Body of pancreas (tissue), 4 donors: ENCODE measurements at regions not wholly inside any gene's neighbourhood (a gene's known extent, or its start where the extent isn't known, plus 50 kb on each side); places are given as distances from the start of the nearest gene placed in this dataset.

Source experiments
- ATAC-seq: fragments of 150-250 bp; one replicate; pipeline ENCODE4 v1.9.1; 2016
- DNase-seq, 4 donors: peaks; one replicate each; pipeline ENCODE4 v3.0.0-alpha.2; 2019
- H3K27ac ChIP-seq, 4 donors: fragments of 200-600 bp; sonication (generic); 1 replicate in 3 of 4; 2 replicates in 1 of 4; pipeline versions ENCODE4 v1.5.1 to v1.6.1; 2016 to 2019; ENCODE audit warnings: mild to moderate bottlenecking in 1 of 4, mixed read lengths in 1 of 4, moderate library complexity in 1 of 4
- H3K27me3 ChIP-seq, 2 donors: fragments of 200-600 bp; sonication (generic); one replicate each; pipeline ENCODE4 v1.6.0; 2016; ENCODE audit warnings: mild to moderate bottlenecking in 1 of 2
- H3K36me3 ChIP-seq, 2 donors: fragments of 200-600 bp; sonication (generic); replicated peaks in 1 of 2; 2 replicates each; pipeline ENCODE4 v1.5.1; 2016; ENCODE audit warnings: low read depth in 2 of 2; ENCODE audit not compliant: insufficient read depth in 1 of 2
- H3K4me1 ChIP-seq: fragments of 200-600 bp; sonication (generic); one replicate; pipeline ENCODE4 v1.6.0; 2016
- H3K4me3 ChIP-seq, 2 donors: fragments of 200-600 bp; sonication (generic); 1 replicate in 1 of 2; 2 replicates in 1 of 2; pipeline ENCODE4 v1.5.1; 2016 to 2019
- H3K9me3 ChIP-seq, 3 donors: fragments of 200-600 bp; sonication (generic); 1 replicate in 2 of 3; 2 replicates in 1 of 3; pipeline ENCODE4 v1.5.1; 2016
- POLR2A ChIP-seq, 3 donors: fragments of 450-650 bp; IDR thresholded peaks; one replicate each; pipeline ENCODE4 v1.6.1; 2016; ENCODE audit warnings: antibody characterized with exemption in 3 of 3, mild to moderate bottlenecking in 2 of 3
- WGBS, 2 donors: methylation state at CpG; one replicate each; pipeline ENCODE4 v1.1.5; 2017; 5-methylcytosine and 5-hydroxymethylcytosine counted together
- intact Hi-C: fragments of 100-400 bp; cut with DNase I; formaldehyde crosslinking; loops from one replicate; pipeline ENCODE4 v1.15.1; 2023
- TF ChIP-seq, protein P1 (sequence below), 7 experiments: fragments of 450-650 bp in 4 of 7; fragments of 200-600 bp in 3 of 7; sonication (generic) in 3 of 7; IDR thresholded peaks; one replicate each; pipeline ENCODE4 v1.5.1; 2016 to 2019; ENCODE audit warnings: antibody characterized with exemption in 7 of 7

DNA sequence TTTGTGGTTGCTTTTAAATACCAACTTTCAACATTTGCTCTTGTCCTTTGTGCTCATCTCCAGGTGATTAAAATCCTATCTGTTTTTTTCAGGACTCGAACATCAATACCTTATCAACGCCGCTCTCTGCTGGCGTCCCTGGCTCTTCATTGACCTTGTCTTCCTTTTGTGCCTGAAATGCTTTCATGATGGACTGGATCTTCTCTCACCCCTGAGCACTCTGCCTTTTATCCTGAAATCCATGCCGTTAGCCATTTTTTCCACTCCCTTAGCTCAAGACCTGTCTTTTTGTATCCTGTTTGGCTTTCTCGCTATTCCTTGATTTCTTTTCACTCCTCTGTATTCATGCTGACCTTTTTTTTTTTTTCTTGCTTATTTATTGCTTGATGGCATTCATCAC, 549.5 kb upstream of the CPEB2 start:
- Histone ChIP-seq H3K4me3 (no peak overlapping the region), H3K27me3 (no peaks in the 10 kb centered on the region), H3K36me3 (no peaks in the 10 kb centered on the region), H3K4me1 (no peaks in the 10 kb centered on the region), H3K27ac (no peak overlapping the region), H3K9me3 (no peaks in the 10 kb centered on the region)
- WGBS, 2 donors, result 39 to 50% methylated on average over 6 of the region's 6 CpGs
- intact Hi-C loops, result no loop called here
- TF ChIP-seq POLR2A (IDR thresholded peaks at IDR 0.05), result no peak
- DNase-seq, result no peak
- no peak for ATAC-seq

GRCh38 chr4:14458463-14458862, 543.8 kb upstream of the CPEB2 start:
- intact Hi-C loops, result no loop called here
- Histone ChIP-seq H3K27ac (no peak overlapping the region), H3K27me3 (no peaks in the 10 kb centered on the region), H3K4me3 (no peak overlapping the region), H3K9me3 (no peaks in the 10 kb centered on the region), H3K4me1 (no peaks in the 10 kb centered on the region), H3K36me3 (no peaks in the 10 kb centered on the region)
- TF ChIP-seq, protein P1, sequence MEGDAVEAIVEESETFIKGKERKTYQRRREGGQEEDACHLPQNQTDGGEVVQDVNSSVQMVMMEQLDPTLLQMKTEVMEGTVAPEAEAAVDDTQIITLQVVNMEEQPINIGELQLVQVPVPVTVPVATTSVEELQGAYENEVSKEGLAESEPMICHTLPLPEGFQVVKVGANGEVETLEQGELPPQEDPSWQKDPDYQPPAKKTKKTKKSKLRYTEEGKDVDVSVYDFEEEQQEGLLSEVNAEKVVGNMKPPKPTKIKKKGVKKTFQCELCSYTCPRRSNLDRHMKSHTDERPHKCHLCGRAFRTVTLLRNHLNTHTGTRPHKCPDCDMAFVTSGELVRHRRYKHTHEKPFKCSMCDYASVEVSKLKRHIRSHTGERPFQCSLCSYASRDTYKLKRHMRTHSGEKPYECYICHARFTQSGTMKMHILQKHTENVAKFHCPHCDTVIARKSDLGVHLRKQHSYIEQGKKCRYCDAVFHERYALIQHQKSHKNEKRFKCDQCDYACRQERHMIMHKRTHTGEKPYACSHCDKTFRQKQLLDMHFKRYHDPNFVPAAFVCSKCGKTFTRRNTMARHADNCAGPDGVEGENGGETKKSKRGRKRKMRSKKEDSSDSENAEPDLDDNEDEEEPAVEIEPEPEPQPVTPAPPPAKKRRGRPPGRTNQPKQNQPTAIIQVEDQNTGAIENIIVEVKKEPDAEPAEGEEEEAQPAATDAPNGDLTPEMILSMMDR (IDR thresholded peaks at IDR 0.05), result no peak
- TF ChIP-seq POLR2A (IDR thresholded peaks at IDR 0.05), result no peak
- no peak for DNase-seq
- 87 to 89% methylated on average over 2 of the region's 2 CpGs for WGBS, 2 donors
- no peak for ATAC-seq

GRCh38 chr4:14465057-14465456, 537.2 kb upstream of the CPEB2 start:
- no peak for TF ChIP-seq POLR2A (IDR thresholded peaks at IDR 0.05)
- TF ChIP-seq, protein P1 (IDR thresholded peaks at IDR 0.05), result no peak
- no peak overlapping the region for H3K27ac ChIP-seq
- intact Hi-C loops, result no loop called here

DNA sequence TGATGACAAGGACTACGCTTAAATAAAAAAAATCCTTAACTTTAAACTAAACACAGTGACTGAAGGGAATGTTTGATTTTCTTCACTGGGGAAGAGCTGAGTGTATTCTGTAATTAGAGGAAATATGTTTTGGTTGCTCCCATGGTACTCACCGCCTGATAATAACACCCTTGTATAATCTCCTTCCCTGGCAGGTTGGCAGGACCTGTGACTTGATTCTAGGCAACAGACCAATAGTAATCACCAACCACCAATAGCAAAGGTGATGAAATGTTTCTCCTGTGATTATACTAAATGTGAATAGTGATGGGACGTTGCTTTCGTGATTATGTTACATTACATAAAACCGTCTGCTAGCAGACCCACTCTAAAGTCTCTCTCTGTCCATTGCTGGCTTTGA, 536.8 kb upstream of the CPEB2 start:
- DNase-seq, result no peak
- intact Hi-C loops, result no loop called here
- WGBS, 2 donors, result 80 to 83% methylated on average over 5 of the region's 5 CpGs
- no peak for TF ChIP-seq POLR2A (IDR thresholded peaks at IDR 0.05)
- TF ChIP-seq, protein P1 (IDR thresholded peaks at IDR 0.05), result no peak
- ATAC-seq, result no peak
- Histone ChIP-seq H3K27ac (no peak overlapping the region), H3K4me3 (no peak overlapping the region), H3K9me3 (no peaks in the 10 kb centered on the region), H3K36me3 (no peaks in the 10 kb centered on the region), H3K4me1 (no peaks in the 10 kb centered on the region), H3K27me3 (no peaks in the 10 kb centered on the region)

More at GRCh38 chr4:14465057-14465456, 537.2 kb upstream of the CPEB2 start:
- H3K27me3 ChIP-seq, result no peaks in the 10 kb centered on the region
- H3K9me3 ChIP-seq, result no peaks in the 10 kb centered on the region
- no peak overlapping the region for H3K4me3 ChIP-seq
- no peaks in the 10 kb centered on the region for H3K4me1 ChIP-seq
- no peak for ATAC-seq
- H3K36me3 ChIP-seq, result no peaks in the 10 kb centered on the region
- no peak for DNase-seq
- 96 to 100% methylated on average over 1 of the region's 1 CpG for WGBS, 2 donors

- WGBS, 2 donors, result 90 to 100% methylated on average over 5 of the region's 5 CpGs
- H3K4me3 ChIP-seq, result no peak overlapping the region
- ATAC-seq, result no peak
- no peaks in the 10 kb centered on the region for H3K27me3 ChIP-seq
- TF ChIP-seq POLR2A (IDR thresholded peaks at IDR 0.05), result no peak
- TF ChIP-seq, protein P1 (IDR thresholded peaks at IDR 0.05), result no peak
- no peak for DNase-seq
- no peak overlapping the region for H3K27ac ChIP-seq
- H3K36me3 ChIP-seq, result no peaks in the 10 kb centered on the region
- no peaks in the 10 kb centered on the region for H3K9me3 ChIP-seq
- intact Hi-C loops, result no loop called here
- H3K4me1 ChIP-seq, result no peaks in the 10 kb centered on the region
Observed at GRCh38 chr4:14478504-14478903, 523.8 kb upstream of the CPEB2 start.
